NCI-H1694 treated with DMSO at 0.1 percent for 48 hours (cell line): ENCODE measurements at regions not wholly inside any gene's neighbourhood (a gene's known extent, or its start where the extent isn't known, plus 50 kb on each side); places are given as distances from the start of the nearest gene placed in this dataset.
A peak's percentile ranks its signal among the peaks of the same experiment; 100 is the strongest.

Experiments used
- DNase-seq: peaks from one replicate; lab custom pipeline; 2025; lab: John Stamatoyannopoulos, UW

GRCh38 chr9:15113288-15113687 lies 193.7 kb downstream of the TTC39B start:
- DNase-seq: no peak

- DNase-seq: no peak
These were observed 195.9 kb downstream of the TTC39B start for GRCh38 chr9:15111071-15111470.

GRCh38 chr9:15104826-15105420 lies 194.7 kb upstream of the FREM1 start:
- peak; percentile 70 for DNase-seq

GRCh38 chr9:15103290-15103689 lies 193.1 kb upstream of the FREM1 start:
- DNase-seq: no peak

- no peak for DNase-seq
These were observed 190.9 kb upstream of the FREM1 start for GRCh38 chr9:15101095-15101494.

- DNase-seq: no peak
These were observed 190.3 kb upstream of the FREM1 start for GRCh38 chr9:15100571-15100970.

- DNase-seq: no peak
These were observed 186.7 kb upstream of the FREM1 start for GRCh38 chr9:15096972-15097371.

- no peak for DNase-seq
These were observed 176.6 kb upstream of the FREM1 start for GRCh38 chr9:15086778-15087324.

- no peak for DNase-seq
These were observed 176.0 kb upstream of the FREM1 start for GRCh38 chr9:15086156-15086763.

GRCh38 chr9:15081021-15081753 lies 171.0 kb upstream of the FREM1 start:
- no peak for DNase-seq

GRCh38 chr9:15080401-15080800 lies 170.2 kb upstream of the FREM1 start:
- no peak for DNase-seq

- no peak for DNase-seq
These were observed 169.8 kb upstream of the FREM1 start for GRCh38 chr9:15079989-15080388.

GRCh38 chr9:15077946-15078729 lies 167.9 kb upstream of the FREM1 start:
- DNase-seq: no peak

- no peak for DNase-seq
These were observed 163.4 kb upstream of the FREM1 start for GRCh38 chr9:15073620-15074019.

- DNase-seq: no peak
These were observed 160.5 kb upstream of the FREM1 start for GRCh38 chr9:15070716-15071115.

- no peak for DNase-seq
These were observed 158.9 kb upstream of the FREM1 start for GRCh38 chr9:15069106-15069505.

GRCh38 chr9:15068261-15068660 lies 158.0 kb upstream of the FREM1 start:
- DNase-seq: no peak

- no peak for DNase-seq
These were observed 148.8 kb upstream of the FREM1 start for GRCh38 chr9:15059003-15059402.

- DNase-seq: no peak
These were observed 148.0 kb upstream of the FREM1 start for GRCh38 chr9:15058236-15058635.

- peak; percentile 18 for DNase-seq
These were observed 145.1 kb upstream of the FREM1 start for GRCh38 chr9:15055284-15055683.

- DNase-seq: no peak
These were observed 138.5 kb upstream of the FREM1 start for GRCh38 chr9:15048772-15049171.

GRCh38 chr9:15047028-15047551 lies 136.9 kb upstream of the FREM1 start:
- no peak for DNase-seq
